ENCODE measurements at regions not wholly inside any gene's neighbourhood (a gene's known extent, or its start where the extent isn't known, plus 50 kb on each side); places are given as distances from the start of the nearest gene placed in this dataset.

DNA sequence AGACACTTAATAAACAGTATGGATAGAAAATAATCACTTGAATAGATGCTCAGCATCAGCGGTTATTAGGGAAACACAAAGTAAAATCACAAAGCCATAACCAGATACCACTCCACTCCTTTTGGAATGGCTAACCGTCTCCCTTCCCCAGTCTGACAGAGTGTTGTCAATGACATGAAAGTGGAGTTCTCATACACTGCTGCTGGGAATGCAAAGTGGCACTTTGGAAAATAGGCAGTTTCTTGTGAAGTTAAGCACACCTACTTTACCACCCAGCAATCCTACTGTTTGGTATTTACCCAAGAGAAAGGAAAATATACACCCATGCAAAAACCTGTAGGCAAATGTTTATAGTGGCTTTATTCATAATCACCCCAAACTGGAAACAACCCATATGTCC lies 81.0 kb upstream of the KLHL25 start:
- no peak overlapping the region for H3K4me3 Mint-ChIP-seq
- H3K27ac Mint-ChIP-seq, result no peak overlapping the region
- no peaks in the 10 kb centered on the region for H3K4me1 Mint-ChIP-seq (ENCODE audit: low read depth)
- H3K36me3 Mint-ChIP-seq, result no peaks in the 10 kb centered on the region
- no peaks in the 10 kb centered on the region for H3K9me3 Mint-ChIP-seq (ENCODE audit: low read depth)
- H3K27me3 Mint-ChIP-seq, result peaks cover 29% of the 10 kb centered on the region

DNA sequence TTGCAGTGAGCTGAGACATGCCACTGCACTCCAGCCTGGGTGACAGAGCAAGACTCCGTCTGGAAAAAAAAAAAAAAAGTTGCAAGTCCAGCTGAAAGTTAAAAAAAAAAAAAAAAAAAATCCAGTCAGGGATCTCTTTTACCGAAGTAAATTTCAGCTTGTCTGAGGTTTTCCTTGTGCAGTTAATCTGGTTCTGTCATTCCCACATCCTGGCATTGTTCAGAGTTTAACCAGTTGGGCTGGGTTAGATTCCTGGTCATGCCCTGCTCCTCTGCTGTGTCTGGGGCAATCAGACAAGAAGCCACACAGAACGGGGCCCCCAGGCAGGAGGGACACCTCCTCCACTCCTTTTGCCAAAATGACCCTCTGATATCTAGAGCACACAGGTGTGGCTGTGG lies 84.1 kb upstream of the KLHL25 start:
- H3K27ac Mint-ChIP-seq, result no peak overlapping the region

DNA sequence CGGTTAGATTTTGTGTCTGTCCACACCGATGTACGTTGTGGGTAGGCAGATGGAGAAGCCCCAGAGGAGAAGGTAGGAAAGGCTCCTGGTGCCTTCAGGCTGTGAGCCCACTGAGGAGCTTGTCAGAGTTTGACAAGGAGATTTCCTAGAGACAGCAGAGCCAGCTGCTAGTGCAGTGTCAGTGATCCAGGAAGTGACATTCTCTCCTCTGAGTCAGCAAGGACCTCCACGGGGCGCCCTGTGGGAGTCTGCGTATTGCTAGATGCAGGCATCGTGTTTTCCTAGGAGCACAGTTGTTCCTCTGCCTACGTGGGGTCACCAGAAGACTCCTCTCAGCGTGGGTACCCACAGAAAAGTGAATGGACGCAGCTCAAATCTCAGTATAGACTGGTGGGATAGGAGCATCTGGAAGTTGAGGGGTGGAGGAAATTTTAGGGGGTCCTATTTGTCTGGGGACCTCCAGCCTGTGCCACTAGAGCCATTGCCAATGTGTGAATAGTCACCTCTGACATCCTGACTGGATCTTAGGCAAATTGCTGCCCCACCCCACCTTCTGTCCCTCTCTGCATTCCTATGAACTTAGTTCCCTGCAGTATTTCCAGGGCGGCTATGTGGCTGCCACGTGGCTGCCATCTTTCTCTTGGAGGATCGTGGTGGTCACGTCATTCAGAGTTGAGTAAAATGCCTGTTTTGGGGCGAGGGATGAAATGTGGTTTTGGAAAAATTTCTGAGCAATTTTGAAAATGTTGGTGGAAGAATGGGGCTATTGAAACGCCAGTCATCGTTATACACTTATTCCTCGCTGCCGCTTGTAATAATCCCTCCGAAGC lies 84.8 kb upstream of the KLHL25 start:
- H3K27ac Mint-ChIP-seq, result no peak overlapping the region
- no peaks in the 10 kb centered on the region for H3K36me3 Mint-ChIP-seq
- no peak overlapping the region for H3K4me3 Mint-ChIP-seq
- H3K9me3 Mint-ChIP-seq (ENCODE audit: low read depth), result no peaks in the 10 kb centered on the region
- H3K27me3 Mint-ChIP-seq, result peaks cover 23% of the 10 kb centered on the region
- H3K4me1 Mint-ChIP-seq (ENCODE audit: low read depth), result no peaks in the 10 kb centered on the region

More for the DNA sequence above, 84.1 kb upstream of the KLHL25 start:
- H3K9me3 Mint-ChIP-seq (ENCODE audit: low read depth), result no peaks in the 10 kb centered on the region
- no peaks in the 10 kb centered on the region for H3K4me1 Mint-ChIP-seq (ENCODE audit: low read depth)
- no peaks in the 10 kb centered on the region for H3K36me3 Mint-ChIP-seq
- H3K27me3 Mint-ChIP-seq, result peaks cover 24% of the 10 kb centered on the region
- H3K4me3 Mint-ChIP-seq, result no peak overlapping the region

GRCh38 chr15:85880501-85881190 lies 85.9 kb upstream of the KLHL25 start:
- Mint-ChIP-seq H3K9me3 (ENCODE audit: low read depth) (no peaks in the 10 kb centered on the region), H3K4me1 (ENCODE audit: low read depth) (no peaks in the 10 kb centered on the region), H3K27me3 (peaks cover 24% of the 10 kb centered on the region), H3K4me3 (no peak overlapping the region), H3K36me3 (no peaks in the 10 kb centered on the region), H3K27ac (no peak overlapping the region)

DNA sequence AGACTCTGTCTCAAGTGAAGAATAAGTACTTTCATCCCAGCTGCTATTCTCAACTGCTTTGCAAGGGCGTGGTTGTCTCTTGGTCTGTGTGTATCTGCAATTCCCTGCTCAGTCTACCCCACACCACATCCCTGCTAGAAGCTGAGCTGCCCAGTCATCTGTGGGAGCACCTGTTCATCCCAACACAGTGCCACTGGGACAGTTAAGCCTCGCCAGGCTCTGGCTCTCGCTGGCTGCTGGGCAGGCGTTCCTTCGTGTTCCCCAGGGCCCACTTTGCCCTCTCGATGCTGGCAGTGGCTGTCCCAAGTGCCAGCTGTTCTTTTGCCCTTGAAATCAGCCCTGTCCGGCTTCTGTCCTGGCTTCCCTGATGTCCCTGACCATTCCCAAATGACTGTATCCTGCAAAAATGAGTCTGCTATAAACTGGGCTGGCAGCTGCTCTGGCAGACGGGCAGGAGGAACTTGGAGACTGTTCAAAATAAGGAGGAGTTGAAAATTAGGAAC lies 91.6 kb upstream of the KLHL25 start:
- Mint-ChIP-seq H3K36me3 (no peaks in the 10 kb centered on the region), H3K9me3 (ENCODE audit: low read depth) (no peaks in the 10 kb centered on the region), H3K4me1 (ENCODE audit: low read depth) (no peaks in the 10 kb centered on the region), H3K27ac (no peak overlapping the region), H3K4me3 (no peak overlapping the region), H3K27me3 (peaks cover 11% of the 10 kb centered on the region)

DNA sequence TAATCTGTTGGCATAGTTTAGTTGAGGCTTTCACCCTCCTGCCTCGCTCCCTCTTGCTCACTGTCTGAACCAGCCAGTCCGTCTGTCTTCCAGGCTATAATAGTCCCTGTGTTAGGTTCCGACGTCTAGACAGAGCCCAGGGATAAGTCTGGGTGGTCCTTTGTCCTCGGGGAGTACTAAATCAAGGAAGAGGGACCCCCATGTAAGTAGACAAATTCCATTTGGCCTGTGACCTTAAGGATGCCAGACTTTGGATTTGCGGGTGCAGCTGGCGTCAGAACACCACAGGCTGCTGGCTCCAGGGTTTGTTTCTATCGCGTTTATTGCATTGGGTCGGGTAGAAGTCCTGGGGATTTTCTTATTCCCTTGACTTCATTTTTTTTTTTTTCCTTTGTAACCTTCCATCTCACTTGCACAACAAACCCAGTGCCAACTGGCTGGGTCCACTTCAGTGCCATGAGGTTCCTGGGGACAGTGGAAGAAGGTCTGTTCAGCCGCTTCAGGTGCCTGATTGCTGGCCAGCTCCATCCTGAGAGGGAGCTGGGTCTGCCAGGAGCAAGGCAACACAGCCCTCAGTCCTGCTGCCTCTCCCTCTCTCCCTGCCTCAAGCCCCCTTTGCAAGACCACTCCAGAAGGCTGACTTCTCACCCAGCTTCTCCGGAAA lies 95.4 kb upstream of the KLHL25 start:
- Mint-ChIP-seq H3K4me3 (no peak overlapping the region), H3K36me3 (no peaks in the 10 kb centered on the region), H3K27ac (no peak overlapping the region), H3K9me3 (ENCODE audit: low read depth) (no peaks in the 10 kb centered on the region), H3K27me3 (peaks cover 20% of the 10 kb centered on the region), H3K4me1 (ENCODE audit: low read depth) (no peaks in the 10 kb centered on the region)

- peaks cover 20% of the 10 kb centered on the region for H3K27me3 Mint-ChIP-seq
- no peaks in the 10 kb centered on the region for H3K36me3 Mint-ChIP-seq
- H3K27ac Mint-ChIP-seq, result no peak overlapping the region
- H3K4me1 Mint-ChIP-seq (ENCODE audit: low read depth), result no peaks in the 10 kb centered on the region
- no peaks in the 10 kb centered on the region for H3K9me3 Mint-ChIP-seq (ENCODE audit: low read depth)
- no peak overlapping the region for H3K4me3 Mint-ChIP-seq
Observed at GRCh38 chr15:85890620-85890980, 95.9 kb upstream of the KLHL25 start.

DNA sequence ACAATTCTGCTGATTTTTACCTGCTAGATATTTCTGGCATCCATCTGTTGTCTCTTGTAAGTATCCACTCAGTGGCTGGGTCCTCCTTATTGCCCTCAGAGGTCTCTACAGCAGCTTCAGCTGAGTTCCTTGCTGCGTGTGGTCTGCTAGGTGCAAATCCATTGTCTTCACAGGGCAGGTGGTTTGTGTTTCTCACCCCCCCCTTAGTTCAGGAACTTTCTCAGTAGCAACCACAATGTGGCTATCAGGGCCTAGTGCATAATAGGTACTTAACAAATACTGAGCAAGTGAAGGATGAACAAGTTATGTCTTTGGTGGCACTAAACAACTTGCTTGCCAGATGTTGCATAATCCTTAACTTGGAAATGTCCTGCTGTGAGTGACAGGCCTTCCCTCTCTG lies 96.7 kb upstream of the KLHL25 start:
- Mint-ChIP-seq H3K9me3 (ENCODE audit: low read depth) (no peaks in the 10 kb centered on the region), H3K4me3 (no peak overlapping the region), H3K36me3 (no peaks in the 10 kb centered on the region), H3K27ac (no peak overlapping the region), H3K27me3 (peaks cover 20% of the 10 kb centered on the region), H3K4me1 (ENCODE audit: low read depth) (no peaks in the 10 kb centered on the region)

DNA sequence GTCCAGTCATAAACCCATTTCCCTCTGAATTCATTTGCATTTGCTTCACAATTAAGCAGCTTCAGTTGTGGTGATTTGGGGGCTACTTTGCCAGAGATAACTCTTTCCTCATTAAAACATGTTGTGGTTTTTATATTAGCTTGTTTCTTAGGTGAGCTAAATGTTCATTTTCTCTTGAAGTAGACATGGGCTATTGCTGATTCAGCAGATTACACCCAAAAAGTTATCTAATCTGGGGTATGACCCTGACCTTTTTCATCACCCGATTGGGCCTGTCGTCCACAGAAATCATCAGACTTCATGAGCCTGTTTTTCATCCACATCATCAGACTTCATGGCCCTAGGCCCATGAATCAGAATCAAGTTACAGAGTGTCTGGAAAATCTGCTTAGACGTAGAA lies 97.5 kb upstream of the KLHL25 start:
- Mint-ChIP-seq H3K27ac (no peak overlapping the region), H3K9me3 (ENCODE audit: low read depth) (no peaks in the 10 kb centered on the region), H3K36me3 (no peaks in the 10 kb centered on the region), H3K4me1 (ENCODE audit: low read depth) (no peaks in the 10 kb centered on the region), H3K4me3 (no peak overlapping the region), H3K27me3 (peaks cover 19% of the 10 kb centered on the region)

DNA sequence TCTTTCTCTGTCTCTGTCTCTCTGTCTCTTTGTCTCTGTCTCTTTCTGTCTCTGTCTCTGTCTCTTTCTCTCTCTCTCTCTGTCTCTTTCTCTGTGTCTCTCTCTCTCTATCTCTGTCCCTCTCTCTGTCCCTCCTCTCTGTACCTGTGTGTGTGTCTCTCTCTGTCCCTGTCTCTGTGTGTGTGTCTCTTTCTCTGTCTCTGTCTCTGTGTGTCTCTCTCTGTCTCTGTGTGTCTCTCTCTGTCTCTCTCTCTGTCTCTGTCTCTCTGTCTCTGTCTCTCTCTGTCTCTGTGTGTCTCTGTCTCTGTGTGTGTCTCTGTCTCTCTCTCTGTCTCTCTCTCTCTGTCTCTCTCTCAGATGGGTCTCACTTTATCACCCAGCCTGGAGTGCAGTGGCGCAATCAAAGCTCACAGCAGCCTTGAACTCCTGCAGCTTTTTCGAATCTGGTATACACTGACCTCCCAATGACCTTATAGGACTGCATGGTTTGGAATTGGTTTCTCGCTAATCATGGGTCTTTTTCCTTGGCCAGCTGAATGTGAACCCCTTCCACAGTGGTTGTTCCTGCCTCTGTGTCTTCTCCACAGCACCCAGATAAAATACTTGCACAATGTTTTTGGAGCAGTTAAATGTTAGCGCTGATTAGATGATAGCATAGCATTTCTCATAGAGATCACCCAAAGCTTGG lies 102.6 kb upstream of the KLHL25 start:
- no peak overlapping the region for H3K4me3 Mint-ChIP-seq

GRCh38 chr15:85897895-85898717 lies 103.4 kb upstream of the KLHL25 start:
- H3K27me3 Mint-ChIP-seq, result peaks cover 25% of the 10 kb centered on the region
- H3K4me1 Mint-ChIP-seq (ENCODE audit: low read depth), result no peaks in the 10 kb centered on the region
- no peak overlapping the region for H3K27ac Mint-ChIP-seq
- H3K9me3 Mint-ChIP-seq (ENCODE audit: low read depth), result no peaks in the 10 kb centered on the region
- H3K36me3 Mint-ChIP-seq, result no peaks in the 10 kb centered on the region
- no peak overlapping the region for H3K4me3 Mint-ChIP-seq

More for the DNA sequence above, 102.6 kb upstream of the KLHL25 start:
- H3K9me3 Mint-ChIP-seq (ENCODE audit: low read depth), result no peaks in the 10 kb centered on the region
- H3K4me1 Mint-ChIP-seq (ENCODE audit: low read depth), result no peaks in the 10 kb centered on the region
- H3K36me3 Mint-ChIP-seq, result no peaks in the 10 kb centered on the region
- peaks cover 30% of the 10 kb centered on the region for H3K27me3 Mint-ChIP-seq
- no peak overlapping the region for H3K27ac Mint-ChIP-seq

- no peak overlapping the region for H3K4me3 Mint-ChIP-seq
- no peaks in the 10 kb centered on the region for H3K9me3 Mint-ChIP-seq (ENCODE audit: low read depth)
- no peaks in the 10 kb centered on the region for H3K36me3 Mint-ChIP-seq
- no peak overlapping the region for H3K27ac Mint-ChIP-seq
- peaks cover 21% of the 10 kb centered on the region for H3K27me3 Mint-ChIP-seq
- no peaks in the 10 kb centered on the region for H3K4me1 Mint-ChIP-seq (ENCODE audit: low read depth)
Observed at GRCh38 chr15:85899927-85900326, 105.2 kb upstream of the KLHL25 start.

- peaks cover 18% of the 10 kb centered on the region for H3K27me3 Mint-ChIP-seq
- no peaks in the 10 kb centered on the region for H3K9me3 Mint-ChIP-seq (ENCODE audit: low read depth)
- H3K4me3 Mint-ChIP-seq, result no peak overlapping the region
- no peaks in the 10 kb centered on the region for H3K4me1 Mint-ChIP-seq (ENCODE audit: low read depth)
- H3K27ac Mint-ChIP-seq, result no peak overlapping the region
- H3K36me3 Mint-ChIP-seq, result no peaks in the 10 kb centered on the region
Observed at GRCh38 chr15:85905751-85906450, 111.2 kb upstream of the KLHL25 start.

- H3K9me3 Mint-ChIP-seq (ENCODE audit: low read depth), result no peaks in the 10 kb centered on the region
- no peaks in the 10 kb centered on the region for H3K4me1 Mint-ChIP-seq (ENCODE audit: low read depth)
- H3K27me3 Mint-ChIP-seq, result peaks cover 11% of the 10 kb centered on the region
- no peak overlapping the region for H3K27ac Mint-ChIP-seq
- H3K36me3 Mint-ChIP-seq, result no peaks in the 10 kb centered on the region
- no peak overlapping the region for H3K4me3 Mint-ChIP-seq
Observed at GRCh38 chr15:85906640-85907039, 111.9 kb upstream of the KLHL25 start.
